ENCODE measurements at regions not wholly inside any gene's neighbourhood (a gene's known extent, or its start where the extent isn't known, plus 50 kb on each side); places are given as distances from the start of the nearest gene placed in this dataset.
A peak's percentile ranks its signal among the peaks of the same experiment; 100 is the strongest.

DNA sequence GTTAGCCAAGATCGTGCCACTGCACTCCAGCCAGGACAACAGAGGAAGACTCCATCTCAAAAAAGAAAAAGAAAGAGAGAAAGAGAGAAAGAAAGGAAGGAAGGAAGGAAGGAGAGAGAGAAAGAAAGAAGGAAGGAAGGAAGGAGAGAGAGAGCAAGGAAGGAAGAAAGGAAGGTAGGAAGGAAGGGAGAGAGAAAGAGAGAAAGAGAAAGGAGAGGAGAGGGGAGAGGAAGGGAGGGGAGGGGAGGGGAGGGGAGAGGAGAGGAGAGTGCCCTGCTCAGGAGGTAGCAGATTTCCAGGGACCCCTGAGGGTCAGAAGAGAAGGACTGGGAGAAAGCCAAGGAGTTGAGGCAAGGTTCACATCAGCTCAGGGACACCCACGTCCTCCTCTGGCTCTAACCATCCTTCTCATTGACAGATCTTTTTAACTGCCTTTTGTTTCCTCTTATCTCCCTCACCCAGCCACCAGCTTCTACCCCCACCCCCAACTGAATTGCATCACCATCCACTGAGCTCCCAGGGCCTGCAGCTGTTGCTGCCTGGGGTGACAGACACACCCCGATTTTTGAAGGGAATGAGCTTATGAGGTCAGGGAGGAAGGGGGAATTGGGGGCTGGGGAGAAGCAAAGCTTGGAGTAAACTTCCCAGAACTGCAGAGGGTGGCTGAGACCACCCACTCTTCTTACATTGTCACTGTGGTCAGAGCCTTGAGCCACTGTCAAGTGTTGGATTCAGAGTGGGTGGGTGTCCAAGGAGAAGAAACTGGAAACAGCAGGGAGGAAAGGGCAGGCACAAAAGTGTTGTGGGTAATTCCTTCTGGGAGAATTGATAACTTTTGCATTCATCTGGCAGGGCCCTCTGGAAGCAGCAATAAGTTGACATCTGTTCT lies 91.6 kb downstream of the GLUL start (continued):
- peak; percentile 58; the same call in 1 of the 2 replicates for TF ChIP-seq CREB3L1 (IDR thresholded peaks at IDR 0.05; ENCODE audit: borderline replicate concordance, low read depth)
- TF ChIP-seq FOXO4 (CRISPR knock-in tag; IDR thresholded peaks at IDR 0.05), result 0 out of 2 replicates have a peak, but pooled peaks have one; percentile 20
- TF ChIP-seq ZBTB8A (IDR thresholded peaks at IDR 0.05; ENCODE audit: partially characterized antibody), result no peak
- no peak for TF ChIP-seq NFYB (IDR thresholded peaks at IDR 0.05; ENCODE audit: extremely low read depth, insufficient read length)
- TF ChIP-seq, protein P1, sequence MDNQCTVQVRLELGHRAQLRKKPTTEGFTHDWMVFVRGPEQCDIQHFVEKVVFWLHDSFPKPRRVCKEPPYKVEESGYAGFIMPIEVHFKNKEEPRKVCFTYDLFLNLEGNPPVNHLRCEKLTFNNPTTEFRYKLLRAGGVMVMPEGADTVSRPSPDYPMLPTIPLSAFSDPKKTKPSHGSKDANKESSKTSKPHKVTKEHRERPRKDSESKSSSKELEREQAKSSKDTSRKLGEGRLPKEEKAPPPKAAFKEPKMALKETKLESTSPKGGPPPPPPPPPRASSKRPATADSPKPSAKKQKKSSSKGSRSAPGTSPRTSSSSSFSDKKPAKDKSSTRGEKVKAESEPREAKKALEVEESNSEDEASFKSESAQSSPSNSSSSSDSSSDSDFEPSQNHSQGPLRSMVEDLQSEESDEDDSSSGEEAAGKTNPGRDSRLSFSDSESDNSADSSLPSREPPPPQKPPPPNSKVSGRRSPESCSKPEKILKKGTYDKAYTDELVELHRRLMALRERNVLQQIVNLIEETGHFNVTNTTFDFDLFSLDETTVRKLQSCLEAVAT (IDR thresholded peaks at IDR 0.05), result peak; percentile 84 to 85
- TF ChIP-seq ARID2 (IDR thresholded peaks at IDR 0.05), result peak; percentile 55
- TF ChIP-seq CCNT2 (IDR thresholded peaks at IDR 0.05; ENCODE audit: borderline replicate concordance, extremely low read depth, insufficient read length, low read depth, low read length), result peak; percentile 97
- 0 out of 2 replicates have a peak, but pooled peaks have one; percentile 50 for TF ChIP-seq ZNF431 (CRISPR knock-in tag; IDR thresholded peaks at IDR 0.05)
- TF ChIP-seq ZNF121 (CRISPR knock-in tag; conservative IDR thresholded peaks at IDR 0.05), result no peak
- TF ChIP-seq, protein P2, sequence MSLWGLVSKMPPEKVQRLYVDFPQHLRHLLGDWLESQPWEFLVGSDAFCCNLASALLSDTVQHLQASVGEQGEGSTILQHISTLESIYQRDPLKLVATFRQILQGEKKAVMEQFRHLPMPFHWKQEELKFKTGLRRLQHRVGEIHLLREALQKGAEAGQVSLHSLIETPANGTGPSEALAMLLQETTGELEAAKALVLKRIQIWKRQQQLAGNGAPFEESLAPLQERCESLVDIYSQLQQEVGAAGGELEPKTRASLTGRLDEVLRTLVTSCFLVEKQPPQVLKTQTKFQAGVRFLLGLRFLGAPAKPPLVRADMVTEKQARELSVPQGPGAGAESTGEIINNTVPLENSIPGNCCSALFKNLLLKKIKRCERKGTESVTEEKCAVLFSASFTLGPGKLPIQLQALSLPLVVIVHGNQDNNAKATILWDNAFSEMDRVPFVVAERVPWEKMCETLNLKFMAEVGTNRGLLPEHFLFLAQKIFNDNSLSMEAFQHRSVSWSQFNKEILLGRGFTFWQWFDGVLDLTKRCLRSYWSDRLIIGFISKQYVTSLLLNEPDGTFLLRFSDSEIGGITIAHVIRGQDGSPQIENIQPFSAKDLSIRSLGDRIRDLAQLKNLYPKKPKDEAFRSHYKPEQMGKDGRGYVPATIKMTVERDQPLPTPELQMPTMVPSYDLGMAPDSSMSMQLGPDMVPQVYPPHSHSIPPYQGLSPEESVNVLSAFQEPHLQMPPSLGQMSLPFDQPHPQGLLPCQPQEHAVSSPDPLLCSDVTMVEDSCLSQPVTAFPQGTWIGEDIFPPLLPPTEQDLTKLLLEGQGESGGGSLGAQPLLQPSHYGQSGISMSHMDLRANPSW (CRISPR knock-in tag; IDR thresholded peaks at IDR 0.05), result peak; percentile 89
- TF ChIP-seq PHF21A (IDR thresholded peaks at IDR 0.05; ENCODE audit: borderline replicate concordance, low read depth), result peak; percentile 97
- no peak for TF ChIP-seq ZNF239 (CRISPR knock-in tag; IDR thresholded peaks at IDR 0.05)
- peak; percentile 53; the same call in 1 of the 2 replicates for TF ChIP-seq NR2C2 (CRISPR knock-in tag; IDR thresholded peaks at IDR 0.05)
- TF ChIP-seq NR2C2 (tag; IDR thresholded peaks at IDR 0.05), result peak; percentile 88

Measured in K562 (cell line).